Body of pancreas (tissue), 4 donors: ENCODE measurements at regions not wholly inside any gene's neighbourhood (a gene's known extent, or its start where the extent isn't known, plus 50 kb on each side); places are given as distances from the start of the nearest gene placed in this dataset.

Experiments used
- CTCF ChIP-seq, 7 experiments: fragments of 450-650 bp in 4 of 7; fragments of 200-600 bp in 3 of 7; sonication (generic) in 3 of 7; IDR thresholded peaks; one replicate each; pipeline ENCODE4 v1.5.1; 2016 to 2019; ENCODE audit warnings: antibody characterized with exemption in 7 of 7
- POLR2A ChIP-seq, 3 donors: fragments of 450-650 bp; IDR thresholded peaks; one replicate each; pipeline ENCODE4 v1.6.1; 2016; ENCODE audit warnings: antibody characterized with exemption in 3 of 3, mild to moderate bottlenecking in 2 of 3

- TF ChIP-seq CTCF (IDR thresholded peaks at IDR 0.05): no peak
- no peak for TF ChIP-seq POLR2A (IDR thresholded peaks at IDR 0.05)
Measured at GRCh38 chr3:82165266-82165665, 403.8 kb upstream of the GBE1 start.
